ENCODE measurements at regions not wholly inside any gene's neighbourhood (a gene's known extent, or its start where the extent isn't known, plus 50 kb on each side); places are given as distances from the start of the nearest gene placed in this dataset.

DNA sequence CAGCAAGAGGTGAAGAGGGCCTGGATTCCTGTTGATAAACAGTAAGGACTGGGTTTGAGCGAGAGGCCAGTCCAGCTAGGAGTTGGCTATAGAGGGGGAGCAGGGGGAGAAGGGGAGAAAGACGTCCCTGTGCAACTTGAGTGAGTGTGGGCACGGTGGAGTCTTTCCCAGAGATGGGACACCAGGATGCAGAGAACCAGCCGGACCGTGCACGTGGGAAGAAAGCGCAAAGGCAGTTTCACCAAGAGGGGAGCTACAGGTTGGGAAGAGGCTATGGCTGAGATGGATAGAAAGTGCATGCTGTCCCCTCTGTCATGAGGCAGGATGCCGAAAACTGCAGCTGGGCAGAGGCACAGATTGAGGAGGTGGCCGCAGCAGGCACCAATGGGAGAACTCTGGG lies 96.0 kb upstream of the TLE3 start:
- TF ChIP-seq CTCF (IDR thresholded peaks at IDR 0.05; ENCODE audit: extremely low read depth, insufficient read depth, missing control alignments), result no peak
- DNase-seq (ENCODE audit: low spot score), result no peak
- in situ Hi-C loops (cut with MboI; ENCODE audit: low pct_unique_long_range_greater_than_20kb, low sequenced_read_pairs, unreplicated experiment), result no loop called here

GRCh38 chr15:70192490-70192889 lies 94.8 kb upstream of the TLE3 start:
- TF ChIP-seq CTCF (IDR thresholded peaks at IDR 0.05; ENCODE audit: extremely low read depth, insufficient read depth, missing control alignments), result no peak
- DNase-seq (ENCODE audit: low spot score), result no peak
- in situ Hi-C loops (cut with MboI; ENCODE audit: low pct_unique_long_range_greater_than_20kb, low sequenced_read_pairs, unreplicated experiment), result no loop called here

DNA sequence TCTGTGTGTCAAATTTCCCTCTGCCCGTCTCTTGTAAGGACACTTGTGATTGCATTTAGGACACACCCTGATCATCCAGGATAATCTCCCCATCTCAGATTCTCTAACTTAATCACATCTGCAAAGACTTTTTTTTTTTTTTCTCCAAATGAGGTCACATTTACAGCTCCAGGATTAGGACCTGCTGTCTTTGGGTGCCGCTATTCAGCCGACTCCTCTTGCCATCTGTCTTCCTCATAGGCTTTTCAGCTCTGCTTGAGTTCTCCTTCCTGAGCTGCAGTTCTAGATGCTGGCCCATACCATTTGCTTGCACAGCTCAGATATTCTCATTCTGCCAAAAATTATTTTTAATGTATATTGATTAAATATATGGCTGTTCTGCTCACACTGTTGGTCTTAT lies 94.3 kb upstream of the TLE3 start:
- in situ Hi-C loops (cut with MboI; ENCODE audit: low pct_unique_long_range_greater_than_20kb, low sequenced_read_pairs, unreplicated experiment), result no loop called here
- no peak for DNase-seq (ENCODE audit: low spot score)
- no peak for TF ChIP-seq CTCF (IDR thresholded peaks at IDR 0.05; ENCODE audit: extremely low read depth, insufficient read depth, missing control alignments)

GRCh38 chr15:70190965-70191364 lies 93.2 kb upstream of the TLE3 start:
- no peak for TF ChIP-seq CTCF (IDR thresholded peaks at IDR 0.05; ENCODE audit: extremely low read depth, insufficient read depth, missing control alignments)
- in situ Hi-C loops (cut with MboI; ENCODE audit: low pct_unique_long_range_greater_than_20kb, low sequenced_read_pairs, unreplicated experiment), result no loop called here
- no peak for DNase-seq (ENCODE audit: low spot score)

GRCh38 chr15:70189826-70190695 lies 92.3 kb upstream of the TLE3 start:
- no peak for DNase-seq (ENCODE audit: low spot score)
- no peak for TF ChIP-seq CTCF (IDR thresholded peaks at IDR 0.05; ENCODE audit: extremely low read depth, insufficient read depth, missing control alignments)

DNA sequence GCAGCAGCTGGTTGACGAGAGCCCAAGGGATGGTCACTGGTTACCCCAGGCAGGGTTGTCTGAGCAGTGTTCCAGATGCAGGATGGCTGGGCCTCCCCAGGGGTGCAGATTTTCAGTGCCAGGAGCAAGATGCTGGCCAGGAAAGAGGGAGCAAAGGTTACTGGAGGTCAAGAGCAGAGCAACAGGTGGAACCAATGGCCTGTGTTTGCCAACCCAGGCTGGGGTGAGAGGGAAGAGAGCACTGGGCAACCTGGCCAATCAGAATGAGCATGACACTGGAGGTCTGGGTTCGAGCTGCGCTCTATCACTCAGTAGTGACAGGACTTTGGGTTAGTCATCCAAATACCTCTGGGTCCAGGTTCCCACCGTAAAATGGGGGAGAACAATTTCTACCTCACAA lies 90.6 kb upstream of the TLE3 start:
- no peak for TF ChIP-seq CTCF (IDR thresholded peaks at IDR 0.05; ENCODE audit: extremely low read depth, insufficient read depth, missing control alignments)
- no peak for DNase-seq (ENCODE audit: low spot score)
- in situ Hi-C loops (cut with MboI; ENCODE audit: low pct_unique_long_range_greater_than_20kb, low sequenced_read_pairs, unreplicated experiment), result no loop called here

More at GRCh38 chr15:70189826-70190695, 92.3 kb upstream of the TLE3 start:
- in situ Hi-C loops (cut with MboI; ENCODE audit: low pct_unique_long_range_greater_than_20kb, low sequenced_read_pairs, unreplicated experiment), result no loop called here

Data from GM13977 (cell line).